ENCODE measurements at regions not wholly inside any gene's neighbourhood (a gene's known extent, or its start where the extent isn't known, plus 50 kb on each side); places are given as distances from the start of the nearest gene placed in this dataset.

DNA sequence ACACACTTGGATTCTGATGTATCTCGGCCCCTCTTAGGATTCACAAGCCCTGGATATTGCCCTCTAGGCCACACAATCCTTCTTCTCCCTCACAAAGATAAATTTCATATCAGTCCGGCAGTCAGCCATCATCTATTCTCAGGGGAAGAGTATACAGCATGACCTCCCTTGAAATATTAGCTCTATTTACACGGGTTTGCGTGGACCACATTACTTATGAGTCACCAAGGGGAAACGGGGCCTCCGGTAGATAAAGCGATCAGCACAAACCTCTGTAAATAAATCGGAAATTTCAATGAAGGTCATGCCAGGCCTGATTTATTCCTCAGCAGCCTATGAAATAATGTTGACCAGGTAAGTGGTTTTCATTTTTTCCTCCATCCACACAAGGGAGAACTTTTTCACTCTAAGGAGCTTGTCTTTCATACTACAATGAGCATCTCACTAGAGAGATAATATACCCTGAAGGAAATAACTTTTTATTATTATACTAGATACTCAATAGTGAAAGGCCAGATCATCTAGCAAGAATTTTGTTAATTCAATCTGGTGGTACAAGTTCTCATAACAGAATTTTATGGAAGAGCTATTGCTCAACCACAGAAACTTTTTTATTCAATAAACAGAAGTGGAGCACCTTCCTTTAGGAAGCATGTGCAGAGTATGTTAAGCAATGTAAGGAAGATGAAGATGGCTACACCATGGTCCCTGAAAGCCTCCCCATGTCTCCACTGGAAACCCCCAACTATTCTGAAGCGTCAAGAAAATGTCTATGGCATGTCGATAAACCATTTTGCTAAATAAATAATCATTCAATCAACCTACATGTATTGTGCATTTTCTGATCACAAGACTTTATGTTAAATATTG is 125.2 kb upstream of the PIK3C3 start:
- no peak for DNase-seq

DNA sequence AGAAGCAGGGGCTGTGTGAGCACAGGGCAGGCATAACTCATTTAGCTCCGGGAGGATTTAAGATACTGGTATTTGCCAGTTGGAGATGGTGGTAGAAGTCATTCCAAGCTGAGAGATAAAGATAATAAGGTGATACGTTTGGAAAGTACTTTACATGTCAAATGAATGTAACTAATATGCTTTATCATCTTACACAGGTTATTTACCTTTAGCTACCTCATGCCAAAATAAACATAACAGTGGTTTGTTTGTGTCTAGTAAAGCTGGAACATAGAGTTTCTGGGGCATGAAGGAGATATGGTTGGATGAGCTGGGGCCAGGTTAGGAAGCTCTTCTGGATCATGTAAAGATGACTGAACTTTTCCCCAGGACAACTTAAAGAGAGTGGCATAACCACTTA is 126.9 kb upstream of the PIK3C3 start:
- DNase-seq: no peak

DNA sequence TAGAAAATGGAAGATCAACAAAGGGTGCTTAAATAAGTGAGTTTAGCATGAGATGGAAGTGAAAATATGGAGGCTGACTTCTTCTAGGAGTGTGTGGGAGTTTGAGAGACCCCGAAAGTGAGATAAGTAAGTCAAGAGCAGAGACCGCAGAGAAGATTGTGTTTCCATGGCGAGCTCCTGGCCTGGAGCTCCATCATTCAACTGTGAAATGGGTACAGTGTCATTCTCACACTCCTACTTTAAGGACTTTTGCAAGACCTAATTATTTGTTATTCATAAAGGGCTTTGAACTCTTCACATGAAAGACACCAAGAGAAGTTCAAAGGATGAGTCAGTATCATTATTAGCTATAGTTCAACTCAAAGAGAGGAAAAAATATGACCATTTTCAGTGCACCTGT is 134.2 kb upstream of the PIK3C3 start:
- no peak for DNase-seq

DNA sequence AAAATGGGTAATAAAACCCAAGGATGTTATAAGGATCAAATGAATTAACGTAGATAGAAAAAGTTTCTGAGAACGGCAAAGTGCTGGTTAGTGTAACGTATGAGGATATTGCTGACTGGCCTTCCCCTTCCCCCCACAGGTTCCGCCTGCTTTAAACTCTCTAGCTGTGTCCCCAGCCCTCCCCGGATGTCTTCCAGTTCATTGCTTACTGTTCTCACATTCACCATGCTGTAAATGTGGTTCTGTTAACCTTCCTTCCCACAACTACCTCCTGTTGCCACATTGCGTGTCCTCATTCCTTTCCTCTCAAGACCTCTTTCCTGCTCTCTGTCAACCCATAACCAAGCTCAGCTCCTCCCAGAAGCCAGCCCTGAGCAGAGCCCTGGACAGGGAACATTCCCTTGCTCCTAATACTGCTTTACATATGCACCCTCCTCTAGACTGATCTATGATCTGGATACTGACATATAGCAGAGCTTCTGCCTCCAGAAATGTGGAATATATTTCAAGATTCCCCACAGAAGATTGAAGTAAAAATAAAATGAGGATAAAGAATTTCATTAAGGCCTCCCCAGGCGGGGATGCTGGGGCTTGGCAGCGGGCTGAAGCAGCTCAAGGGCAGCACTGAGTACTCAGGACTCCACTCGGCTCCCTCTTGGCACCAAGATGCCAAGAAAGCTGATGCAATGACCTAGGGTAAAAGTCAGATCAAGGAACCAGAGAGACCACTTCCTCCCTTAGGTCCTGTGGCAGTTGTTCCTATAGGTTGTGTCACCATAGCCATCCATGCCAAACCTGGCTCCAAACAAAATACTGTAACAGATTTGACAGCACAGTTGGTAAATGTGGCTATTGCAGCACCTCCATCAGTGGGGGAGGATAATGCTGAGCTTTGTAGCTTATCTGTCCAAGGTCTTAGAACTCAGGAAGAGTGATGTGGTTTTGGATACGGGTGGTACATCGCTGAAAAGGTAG is 136.4 kb upstream of the PIK3C3 start:
- DNase-seq: no peak

DNA sequence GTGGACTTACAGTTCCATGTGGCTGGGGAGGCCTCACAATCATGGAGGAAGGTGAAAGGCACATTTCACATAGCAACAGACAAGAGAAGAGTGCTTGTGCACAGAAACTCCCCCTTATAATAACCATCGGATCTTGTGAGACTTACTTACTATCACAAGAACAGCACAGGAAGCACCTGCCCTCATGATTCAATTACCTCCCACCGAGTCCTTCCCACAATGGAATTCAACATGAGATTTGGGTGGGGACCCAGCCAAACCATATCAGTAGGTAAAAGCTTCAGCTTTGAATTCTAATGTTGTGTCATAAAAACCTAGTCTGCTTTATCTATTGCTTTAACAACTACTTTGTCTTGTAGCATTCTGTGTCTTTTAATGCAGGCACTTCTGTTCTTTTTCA is 140.4 kb upstream of the PIK3C3 start:
- no peak for DNase-seq

DNA sequence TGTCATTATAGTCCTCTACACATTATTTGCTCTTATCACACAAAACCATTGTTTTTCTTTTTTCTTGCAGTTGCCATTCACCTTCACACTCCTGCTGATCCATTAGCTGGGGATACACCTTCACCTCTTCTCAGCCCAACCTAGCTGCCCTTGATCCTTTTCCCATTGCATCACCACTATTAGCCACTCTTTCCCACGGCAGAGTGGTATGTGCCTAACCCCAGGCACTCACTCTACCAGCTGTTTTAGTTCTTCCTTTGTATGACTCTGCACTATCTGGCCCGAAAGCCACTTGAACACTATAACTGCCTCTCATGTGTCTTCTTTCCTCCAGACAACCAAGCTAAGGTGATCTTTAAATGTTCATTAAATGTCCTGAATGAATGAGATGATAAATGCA is 145.4 kb upstream of the PIK3C3 start:
- DNase-seq: no peak

DNA sequence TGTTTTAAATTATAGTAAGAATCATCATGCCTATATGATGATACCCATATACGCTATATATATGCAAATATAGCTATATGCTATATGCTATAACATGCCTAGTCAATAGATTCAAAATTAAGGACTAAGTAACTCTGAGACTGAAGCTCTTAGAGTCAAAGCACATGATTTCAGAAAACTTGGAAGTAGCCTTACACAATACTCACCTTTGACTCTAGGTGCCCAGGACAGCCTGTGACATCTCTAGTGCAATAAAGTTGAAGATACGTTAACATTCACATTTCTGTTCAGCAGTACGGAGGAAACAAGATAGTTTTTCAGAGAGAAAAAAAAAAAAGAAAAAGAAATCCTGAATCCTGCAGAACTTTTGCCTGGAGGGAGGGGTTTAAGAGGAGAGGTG is 149.7 kb upstream of the PIK3C3 start:
- DNase-seq: no peak

DNA sequence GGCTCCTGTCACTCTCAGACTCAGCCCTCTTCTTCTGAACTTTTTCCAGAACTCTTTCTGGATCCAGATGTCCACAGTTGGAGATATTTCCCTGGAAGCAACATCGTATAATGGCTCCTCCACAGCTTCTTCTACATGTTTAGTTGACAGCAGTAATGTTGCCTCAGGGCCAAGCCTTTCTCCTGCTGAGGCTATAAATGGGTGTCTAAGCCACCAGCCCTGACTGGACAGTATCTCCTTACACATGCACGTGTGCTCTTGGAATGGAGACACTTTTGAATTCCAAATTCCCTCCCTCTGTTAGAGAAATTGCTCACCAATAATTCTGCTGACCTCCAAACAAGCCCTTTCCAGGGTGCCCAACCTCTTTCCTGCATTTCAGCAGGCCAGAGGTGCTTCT is 156.2 kb upstream of the PIK3C3 start:
- DNase-seq: no peak

DNA sequence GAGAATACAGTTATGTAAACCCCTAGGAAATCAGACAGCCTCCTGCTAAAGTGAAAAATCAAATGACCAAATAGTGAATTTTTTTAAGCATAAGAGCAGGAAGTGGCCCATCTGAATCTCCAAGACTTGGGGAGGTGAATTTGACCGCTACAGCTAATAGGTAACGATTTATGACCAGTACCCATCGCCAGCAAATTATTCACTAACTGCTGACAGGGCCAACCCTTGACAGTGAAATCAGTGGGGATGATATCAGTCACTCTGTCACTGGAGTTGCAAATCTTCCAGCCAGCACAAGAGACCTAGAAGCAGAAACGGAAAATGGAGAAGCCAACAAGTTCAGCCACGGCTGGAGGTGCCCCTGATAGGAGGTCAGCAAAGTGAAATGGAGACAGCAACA is 164.3 kb upstream of the PIK3C3 start:
- DNase-seq: no peak

DNA sequence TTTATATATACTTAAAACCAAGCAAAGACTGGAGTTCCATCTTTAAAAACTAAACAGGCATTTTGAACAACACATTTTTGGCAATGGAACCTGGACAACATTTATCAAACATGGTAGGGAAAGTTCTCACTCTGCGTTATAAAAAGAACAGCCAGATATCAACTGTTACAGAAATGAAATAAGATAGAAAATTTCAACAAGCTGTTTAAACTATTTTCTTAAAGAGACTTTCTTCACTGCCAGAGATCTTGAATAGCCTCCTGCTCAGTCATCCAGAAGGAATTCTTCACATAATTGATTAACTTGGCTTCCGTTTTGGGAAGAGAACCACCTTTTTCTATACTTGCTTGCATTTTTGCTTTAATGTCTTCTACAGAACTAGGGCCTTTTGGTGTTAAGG is 166.0 kb upstream of the PIK3C3 start:
- DNase-seq: no peak

DNA sequence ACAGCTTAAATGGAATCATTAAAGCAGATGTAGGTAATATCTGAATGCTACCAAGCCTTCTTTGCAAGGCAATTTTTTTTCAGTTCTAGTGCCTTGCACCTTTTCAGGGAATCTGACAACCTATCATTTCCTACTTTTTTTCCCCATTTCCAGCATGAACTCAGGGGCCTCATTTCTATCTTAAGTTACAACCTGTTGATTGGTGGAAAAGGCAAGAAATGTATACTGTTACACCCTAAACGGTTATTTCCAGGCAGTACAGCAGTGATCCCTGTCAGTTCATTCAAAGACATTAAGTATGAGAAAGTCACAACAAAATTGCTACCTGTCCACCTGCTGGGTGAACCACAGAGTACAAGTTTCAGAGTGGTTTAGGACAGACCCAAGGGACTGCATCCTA is 171.2 kb upstream of the PIK3C3 start:
- no peak for DNase-seq

DNA sequence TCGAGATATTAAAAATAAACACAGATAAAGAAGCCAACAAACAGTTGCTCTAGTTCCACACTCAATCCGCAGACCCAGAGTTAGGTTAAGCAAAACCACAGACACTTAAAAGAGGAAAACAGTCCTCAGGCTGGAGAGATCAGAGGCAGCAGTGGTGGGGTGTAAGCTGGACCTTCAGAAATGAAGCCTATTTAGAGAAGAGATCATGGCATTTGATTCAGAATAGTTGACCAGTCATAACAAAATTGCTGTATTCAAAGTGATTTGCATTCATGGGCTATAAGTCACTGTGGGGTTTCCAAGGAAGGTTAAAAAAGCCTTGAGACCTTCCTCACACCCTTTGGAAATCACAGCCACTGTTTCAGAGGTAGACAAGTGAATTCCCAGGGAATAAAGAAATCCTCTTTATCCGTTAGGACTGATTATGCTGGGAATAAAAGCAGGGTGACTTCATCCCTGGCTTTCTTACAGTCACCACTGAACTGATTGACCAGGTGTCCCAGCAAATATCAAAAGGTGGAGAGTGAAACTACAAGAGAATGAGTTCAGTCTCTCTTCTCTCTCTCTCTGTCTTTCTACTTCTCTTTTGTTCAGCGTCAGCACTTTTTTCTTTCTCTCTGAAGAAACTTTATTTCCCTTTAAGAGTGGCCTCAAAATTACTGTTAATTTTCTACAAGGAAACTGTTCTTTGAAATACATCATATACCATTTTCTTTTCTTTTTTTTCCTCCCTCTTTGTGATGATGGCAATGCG is 171.8 kb upstream of the PIK3C3 start:
- DNase-seq: no peak

DNA sequence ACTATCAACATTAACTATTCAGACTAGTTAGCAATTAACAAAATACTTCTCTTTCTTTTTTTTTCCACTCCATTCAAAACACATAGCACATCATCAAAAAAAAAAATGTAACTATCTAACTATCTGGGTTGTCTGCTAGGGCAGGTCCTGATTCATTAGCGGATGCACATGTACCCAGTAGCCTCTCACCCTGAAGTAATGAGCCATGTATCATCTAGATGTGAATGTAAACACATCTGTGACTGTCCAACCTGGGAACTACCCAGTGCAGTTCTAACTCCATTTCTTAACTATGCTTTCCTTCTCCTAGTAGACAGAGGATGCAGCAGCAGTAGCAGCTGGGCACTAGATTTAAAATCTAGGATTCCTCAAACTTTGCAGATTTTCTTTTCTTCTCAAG is 183.1 kb upstream of the PIK3C3 start:
- peak; percentile 46 for DNase-seq

DNA sequence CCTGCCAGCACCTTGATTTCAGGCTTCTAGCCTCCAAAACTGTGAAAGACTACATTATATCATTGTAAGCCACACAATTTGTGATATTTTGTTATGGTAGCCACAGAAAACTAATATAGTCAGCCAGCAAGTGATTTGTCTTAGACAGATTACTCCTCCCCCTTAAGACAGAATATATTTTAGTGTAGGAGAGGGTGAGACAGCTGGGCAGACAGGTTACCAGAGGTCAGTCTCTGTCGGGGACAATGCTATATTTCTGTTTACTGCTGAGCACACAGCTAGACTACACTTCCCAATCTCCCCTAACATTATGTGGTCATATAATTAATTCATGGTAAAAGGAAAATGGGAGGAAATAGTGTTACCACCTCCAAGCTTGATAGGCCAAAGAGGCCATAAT is 185.8 kb upstream of the PIK3C3 start:
- no peak for DNase-seq

DNA sequence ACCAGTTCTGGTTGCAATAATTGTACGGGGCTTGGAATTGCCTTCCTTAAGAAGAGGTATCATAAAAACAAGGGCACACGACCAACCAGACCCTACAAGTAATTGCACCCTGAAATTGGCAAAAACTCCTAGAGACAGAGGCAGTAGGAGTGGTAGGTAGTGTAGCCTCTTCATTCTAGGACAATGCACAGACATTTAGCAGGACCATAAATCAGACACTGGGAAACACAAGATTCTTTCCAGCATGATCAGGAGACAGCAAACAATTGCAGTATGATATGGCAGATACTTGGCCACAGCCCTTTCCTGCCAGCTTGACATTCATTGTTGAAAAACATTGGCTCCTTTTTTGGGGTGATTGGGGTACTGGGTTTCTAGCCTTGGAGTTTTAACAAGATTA is 186.6 kb upstream of the PIK3C3 start:
- DNase-seq: no peak

DNA sequence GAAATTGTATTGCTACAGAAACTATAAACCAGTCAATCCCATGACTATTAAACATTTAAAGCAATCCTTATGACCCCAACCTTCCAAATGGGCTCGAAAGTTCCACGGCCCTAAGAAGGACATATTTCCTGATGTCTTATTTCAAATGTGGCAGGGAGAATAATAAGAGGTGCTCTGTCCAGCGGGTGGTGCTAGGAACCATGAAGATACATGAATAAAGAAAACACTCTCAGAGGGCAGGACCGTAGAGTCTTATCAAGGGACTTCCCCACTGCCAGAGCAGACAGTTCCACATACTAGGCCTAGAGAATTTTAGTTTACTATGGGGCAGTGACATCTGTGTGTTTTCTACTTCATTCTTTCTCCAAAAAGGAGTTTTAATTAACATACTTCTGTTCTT is 187.1 kb upstream of the PIK3C3 start:
- peak; percentile 41 for DNase-seq

DNA sequence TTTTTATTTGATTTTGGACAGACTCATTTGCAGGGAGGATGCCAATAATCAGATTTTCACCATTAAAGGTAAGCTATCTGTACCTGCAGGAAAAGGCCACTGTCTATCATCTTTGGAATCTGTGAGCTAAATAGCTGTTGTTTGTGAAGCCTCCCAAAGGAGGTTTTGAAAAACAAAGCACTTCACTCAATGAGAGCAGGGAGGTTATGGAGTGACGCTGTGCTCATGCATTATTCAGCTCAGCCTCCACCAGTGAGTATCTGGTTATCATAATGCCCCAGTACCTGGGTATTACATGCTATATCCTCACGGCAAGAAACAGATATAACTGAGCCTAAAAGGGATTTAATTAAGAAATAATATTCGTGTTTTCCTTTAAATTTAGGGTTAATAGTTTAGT is 189.6 kb upstream of the PIK3C3 start:
- no peak for DNase-seq

DNA sequence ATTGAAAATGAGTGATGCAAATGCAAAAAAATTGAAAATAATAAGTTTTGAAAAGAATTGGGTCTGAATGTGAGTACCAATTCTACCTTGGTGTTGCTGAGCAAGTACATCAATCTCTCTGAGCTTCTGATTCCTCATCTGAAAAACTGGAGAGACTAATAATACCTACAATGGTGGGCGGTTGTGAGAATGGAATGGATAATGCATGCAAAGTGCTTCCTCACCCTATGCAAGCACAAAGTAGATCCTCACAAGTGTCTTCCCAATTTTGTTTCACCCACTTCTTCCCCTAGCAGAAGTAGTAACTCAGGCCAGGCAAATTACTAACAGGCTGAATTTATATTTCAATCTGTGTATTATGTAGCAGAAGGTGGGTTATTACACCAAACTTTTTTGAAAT is 191.7 kb upstream of the PIK3C3 start:
- no peak for DNase-seq

DNA sequence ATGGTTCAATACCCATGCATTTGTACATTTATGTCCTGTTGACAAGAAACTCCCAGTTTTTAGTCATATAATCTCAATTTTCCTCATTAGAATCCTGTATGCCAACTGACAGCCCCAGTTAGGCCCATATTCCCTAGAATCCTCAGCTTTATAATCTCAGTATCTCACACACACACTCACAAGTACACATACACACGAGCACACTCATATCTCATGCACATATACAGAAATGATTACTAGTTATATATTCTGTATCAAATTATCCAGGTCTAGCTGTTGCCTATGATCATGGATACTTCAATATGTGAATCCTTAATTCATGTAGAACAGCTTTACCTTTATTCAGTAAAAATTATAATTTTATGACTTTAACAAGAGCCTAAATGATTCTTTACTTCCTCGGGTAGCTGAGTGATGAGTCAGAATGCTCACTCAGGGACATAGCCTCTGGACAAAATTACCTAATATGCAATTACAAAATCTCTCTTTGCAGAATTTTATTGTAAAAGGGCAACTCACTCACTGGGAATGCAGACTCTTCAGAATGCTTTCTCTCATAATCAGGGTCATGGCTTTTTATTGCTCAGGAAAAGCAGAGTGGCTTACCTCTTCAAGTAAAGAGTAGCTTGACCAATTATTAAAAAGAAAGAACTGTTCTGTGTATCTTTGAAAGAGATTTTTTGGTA is 193.6 kb upstream of the PIK3C3 start:
- peak; percentile 94 for DNase-seq

DNA sequence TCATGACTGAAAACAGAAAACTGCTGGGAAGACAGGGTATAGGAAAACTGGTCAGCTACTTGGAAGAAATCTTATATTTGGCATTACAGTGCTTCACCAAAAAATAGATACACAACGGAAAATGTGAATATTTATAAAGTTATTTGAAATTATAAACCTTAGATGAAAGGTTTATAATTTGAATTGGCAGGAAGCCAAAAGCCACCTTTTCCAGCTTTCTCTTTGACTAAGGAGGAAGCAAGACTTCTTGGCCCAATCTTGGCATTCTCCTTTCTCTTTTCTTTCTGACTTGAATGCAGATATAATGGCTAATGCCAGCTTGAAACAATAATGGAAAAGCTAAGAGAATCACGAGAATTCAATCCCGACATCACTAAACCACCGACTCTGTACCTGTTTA is 196.5 kb upstream of the PIK3C3 start:
- DNase-seq: no peak

DNA sequence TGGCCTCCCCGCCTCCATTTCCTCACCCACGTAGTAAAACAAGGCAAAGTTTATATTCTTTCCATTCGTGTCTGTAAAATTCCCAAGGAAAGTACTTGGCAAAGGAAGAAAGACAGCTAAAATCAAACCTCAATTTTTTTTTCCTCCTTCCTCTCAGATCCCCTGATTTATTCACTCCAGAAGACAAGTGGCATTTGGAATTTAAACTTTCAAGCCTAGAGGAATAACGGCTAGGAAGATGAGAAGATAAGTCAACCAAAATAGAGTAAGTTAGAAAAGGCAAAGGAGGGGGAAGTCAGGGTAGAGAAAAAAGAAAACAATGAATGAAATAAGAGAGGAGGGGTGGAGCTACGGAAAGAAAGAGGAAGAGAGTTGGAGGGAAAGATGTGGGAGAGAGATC is 198.9 kb upstream of the PIK3C3 start:
- DNase-seq: no peak

DNA sequence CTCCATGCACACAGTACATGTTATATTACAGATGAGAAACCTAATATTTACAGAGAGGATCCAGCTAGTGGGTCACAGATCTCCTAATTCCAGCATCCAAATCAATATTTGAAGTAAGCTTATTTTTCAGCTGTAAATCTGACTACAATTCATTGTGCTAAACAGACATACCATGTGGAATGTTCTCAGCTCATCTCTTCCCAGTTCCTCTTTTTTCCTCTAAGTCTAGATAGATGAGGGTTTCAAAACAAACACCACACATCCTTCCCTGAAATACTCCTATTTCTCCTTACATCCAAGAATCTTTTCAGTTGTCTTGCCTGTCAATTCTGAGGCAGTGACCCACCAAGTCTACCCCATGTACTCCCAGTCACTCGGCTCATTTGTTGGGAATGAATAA is 200.7 kb upstream of the PIK3C3 start:
- no peak for DNase-seq

DNA sequence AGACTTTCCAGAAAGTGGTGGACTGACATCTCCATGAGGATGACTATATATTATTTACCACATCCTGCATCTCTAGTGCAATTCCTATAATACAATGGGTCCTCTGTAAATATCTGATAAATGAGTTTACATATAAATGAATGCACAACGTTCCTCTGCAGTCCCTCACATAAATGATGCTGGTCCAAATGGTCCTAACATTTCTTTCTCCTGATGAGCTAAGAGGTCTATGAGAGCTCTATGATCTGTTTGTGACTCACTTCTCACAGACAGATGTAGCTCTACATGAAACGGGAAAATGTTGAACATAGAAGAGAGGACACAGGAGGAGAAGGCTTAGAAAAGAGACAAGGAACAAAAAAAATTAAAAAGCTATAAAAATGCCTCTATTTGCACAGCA is 201.2 kb upstream of the PIK3C3 start:
- peak; percentile 44 for DNase-seq
